AG08396 (cell line): ENCODE measurements at regions not wholly inside any gene's neighbourhood (a gene's known extent, or its start where the extent isn't known, plus 50 kb on each side); places are given as distances from the start of the nearest gene placed in this dataset.
"Not testable (repeated sequence)": the region's sequence is repeated elsewhere in the genome, so short reads cannot be mapped to it uniquely, and the experiment has no call there.

ENCODE experiments used
- DNase-seq: peaks from one replicate; pipeline ENCODE4 v3.0.0; 2012; ENCODE audit warnings: low spot score, mixed read lengths

DNA sequence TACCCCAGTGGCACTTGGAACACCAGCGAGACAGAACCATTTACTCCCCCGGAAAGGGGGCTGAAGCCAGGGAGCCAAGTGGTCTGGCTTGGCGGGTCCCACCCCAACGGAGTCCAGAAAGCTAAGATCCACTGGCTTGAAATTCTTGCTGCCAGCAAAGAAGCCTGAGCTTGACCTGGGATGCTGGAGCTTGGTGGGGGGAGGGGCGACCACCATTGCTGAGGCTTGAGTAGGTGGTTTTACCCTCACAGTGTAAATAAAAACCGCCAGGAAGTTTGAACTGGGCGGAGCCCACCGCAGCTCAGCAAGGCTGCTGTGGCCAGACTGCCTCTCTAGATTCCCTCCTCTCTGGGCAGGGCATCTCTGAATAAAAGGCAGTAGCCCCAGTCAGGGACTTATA lies 62.8 kb downstream of the RPS24 start:
- DNase-seq = not testable (repeated sequence)

DNA sequence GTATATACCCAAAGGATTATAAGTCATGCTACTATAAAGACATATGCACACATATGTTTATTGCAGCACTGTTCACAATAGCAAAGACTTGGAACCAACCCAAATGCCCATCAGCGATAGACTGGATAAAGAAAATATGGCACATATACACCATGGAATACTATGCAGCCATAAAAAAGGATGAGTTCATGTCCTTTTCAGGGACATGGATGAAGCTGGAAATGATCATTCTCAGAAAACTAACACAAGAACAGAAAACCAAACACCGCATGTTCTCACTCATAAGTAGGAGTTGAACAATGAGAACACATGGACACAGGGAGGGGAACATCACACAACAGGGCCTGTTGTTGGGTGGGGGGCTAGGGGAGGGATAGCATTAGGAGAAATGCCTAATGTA lies 68.9 kb downstream of the RPS24 start:
- not testable (repeated sequence) for DNase-seq

DNA sequence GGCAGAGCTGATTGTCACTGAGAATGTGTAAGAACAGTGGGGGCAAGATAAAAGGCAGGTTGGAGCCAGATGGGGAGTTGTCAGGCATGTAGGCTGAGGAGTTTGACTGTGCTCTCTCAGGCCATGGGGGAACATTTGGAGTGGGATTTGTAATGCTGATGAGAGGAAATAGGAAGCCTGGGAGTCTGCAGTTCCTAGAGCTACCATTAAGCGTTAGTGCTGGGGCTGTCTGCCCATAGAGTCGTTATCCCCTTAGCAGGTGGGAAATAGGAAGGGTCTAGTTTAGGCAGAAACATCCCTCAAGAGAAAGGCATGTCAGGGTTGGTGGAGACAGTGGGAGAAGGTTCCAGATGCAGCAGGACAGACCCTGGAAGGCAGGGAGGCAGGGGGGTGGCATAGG lies 75.5 kb downstream of the RPS24 start:
- DNase-seq = no peak

DNA sequence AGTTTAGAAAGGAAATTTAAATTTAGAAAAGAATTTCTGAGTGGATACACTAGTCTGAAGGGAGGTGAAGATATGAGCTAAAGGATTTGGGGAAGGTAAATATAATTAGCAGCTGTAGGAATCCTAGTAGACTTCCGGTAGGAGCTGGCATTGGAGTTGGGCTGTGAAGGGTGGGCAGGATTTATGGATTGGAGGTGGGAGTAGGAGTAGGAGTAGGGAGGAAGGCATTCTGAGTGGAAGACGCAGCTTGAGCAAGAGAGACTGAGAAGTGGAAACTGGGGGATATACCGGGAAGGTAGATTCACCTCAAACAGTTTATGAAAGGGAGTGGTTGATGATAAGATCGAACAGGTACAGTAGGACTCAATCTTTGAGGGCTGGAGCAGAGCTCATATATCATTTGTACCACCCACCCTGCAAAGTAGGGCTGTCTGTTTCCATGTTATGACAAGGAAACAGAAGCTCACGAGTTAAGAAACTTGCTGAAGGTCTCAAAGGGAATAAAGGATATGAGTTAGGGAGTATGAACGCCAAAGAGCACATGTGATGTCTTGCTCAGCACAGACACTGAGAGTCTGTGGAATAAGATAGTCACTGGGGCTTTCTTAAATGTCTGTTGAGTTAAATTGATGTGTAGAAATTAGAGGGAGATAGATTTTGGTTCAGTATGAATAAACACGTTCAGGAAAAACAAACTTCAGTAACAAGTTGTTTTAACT lies 81.6 kb downstream of the RPS24 start:
- no peak for DNase-seq

DNA sequence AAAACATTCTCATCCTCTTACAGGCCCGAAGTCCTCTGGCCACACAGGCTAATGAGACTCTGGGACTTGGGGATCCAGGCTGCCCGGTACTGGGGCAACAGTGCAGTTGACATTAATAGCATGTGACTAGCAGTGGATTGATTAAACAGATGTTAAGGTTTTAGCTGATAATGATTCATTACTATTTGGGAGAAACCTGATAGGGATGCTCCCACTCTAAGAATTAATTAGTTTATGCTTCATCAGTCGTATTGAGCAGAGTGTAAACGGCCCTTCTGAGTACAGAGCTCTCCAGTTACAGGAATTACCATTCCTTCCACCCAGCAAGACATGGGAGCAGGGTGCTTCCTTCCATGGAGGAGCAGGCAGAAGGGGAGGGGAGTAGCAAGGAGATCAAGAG lies 82.7 kb downstream of the RPS24 start:
- no peak for DNase-seq

DNA sequence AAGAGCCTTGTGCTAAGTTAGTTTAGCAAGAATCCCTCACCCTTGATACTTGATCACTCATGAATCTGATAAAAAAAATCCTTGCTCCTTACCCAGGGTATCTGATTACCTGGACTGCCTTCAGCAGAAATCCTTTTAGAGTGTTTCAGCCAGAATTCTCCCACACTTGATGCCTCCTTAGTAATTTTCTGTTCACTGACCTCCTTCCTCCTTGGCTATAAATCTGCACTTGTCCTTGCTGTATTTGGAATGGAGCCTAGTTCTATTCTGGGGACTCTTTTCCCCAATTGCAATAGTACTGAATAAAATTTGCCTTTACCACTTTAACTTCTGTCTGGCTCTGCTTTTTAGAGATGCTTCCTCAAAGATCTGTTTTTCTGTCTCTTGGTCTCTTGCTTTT lies 84.9 kb downstream of the RPS24 start:
- DNase-seq = no peak

DNA sequence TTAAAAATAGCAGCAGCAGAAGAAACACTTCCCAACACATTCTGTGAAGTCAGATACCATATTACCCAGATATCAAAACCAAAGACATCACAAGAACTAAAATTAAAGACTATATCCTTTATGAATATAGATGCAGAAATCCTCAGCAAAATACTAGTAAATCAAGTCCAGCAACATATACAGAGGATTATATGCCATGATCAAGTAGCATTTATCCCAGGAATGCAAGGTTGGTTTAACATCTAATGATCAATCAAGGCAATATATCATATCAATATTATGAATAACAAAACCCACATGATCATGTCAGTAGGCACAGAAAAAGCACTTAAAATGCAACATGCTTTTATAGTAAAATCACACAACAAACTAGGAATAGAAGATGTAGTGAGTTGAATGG lies 88.1 kb downstream of the RPS24 start:
- no peak for DNase-seq

DNA sequence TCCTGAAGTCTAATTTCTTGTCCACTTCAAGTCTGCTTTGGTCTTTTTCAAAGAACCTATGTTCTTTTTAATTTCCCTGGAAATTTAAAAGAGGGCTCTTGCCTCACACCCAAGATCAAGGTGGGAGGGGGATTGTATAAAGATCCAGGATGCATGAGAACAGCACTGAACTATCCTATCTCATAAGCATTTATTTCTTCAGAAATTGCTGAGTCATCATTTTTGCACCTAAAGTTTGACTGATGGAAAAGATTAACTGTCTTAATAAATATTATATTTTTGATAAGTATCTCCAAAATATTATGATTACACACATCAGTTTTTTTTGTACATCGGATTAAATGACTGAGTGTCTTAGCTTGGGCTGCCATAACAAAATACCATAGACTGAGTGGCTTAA lies 90.5 kb downstream of the RPS24 start:
- no peak for DNase-seq

DNA sequence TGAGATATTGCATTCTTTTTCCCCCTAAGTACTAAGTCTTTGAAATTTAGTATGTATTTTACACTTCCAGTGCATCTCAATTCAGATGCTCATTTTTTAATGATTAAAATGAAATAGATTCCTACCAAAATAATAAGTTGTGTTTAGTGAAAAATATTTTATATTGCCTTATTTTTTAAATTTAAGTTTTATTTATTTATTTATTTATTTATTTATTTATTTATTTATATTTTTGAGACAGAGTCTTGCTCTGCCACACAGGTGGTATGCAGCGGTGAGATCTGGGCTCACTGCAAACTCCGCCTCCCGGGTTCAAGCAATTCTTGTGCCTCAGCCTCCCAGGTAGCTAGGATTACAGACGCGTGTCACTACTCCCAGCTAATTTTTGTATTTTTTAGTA lies 95.5 kb downstream of the RPS24 start:
- DNase-seq = no peak

DNA sequence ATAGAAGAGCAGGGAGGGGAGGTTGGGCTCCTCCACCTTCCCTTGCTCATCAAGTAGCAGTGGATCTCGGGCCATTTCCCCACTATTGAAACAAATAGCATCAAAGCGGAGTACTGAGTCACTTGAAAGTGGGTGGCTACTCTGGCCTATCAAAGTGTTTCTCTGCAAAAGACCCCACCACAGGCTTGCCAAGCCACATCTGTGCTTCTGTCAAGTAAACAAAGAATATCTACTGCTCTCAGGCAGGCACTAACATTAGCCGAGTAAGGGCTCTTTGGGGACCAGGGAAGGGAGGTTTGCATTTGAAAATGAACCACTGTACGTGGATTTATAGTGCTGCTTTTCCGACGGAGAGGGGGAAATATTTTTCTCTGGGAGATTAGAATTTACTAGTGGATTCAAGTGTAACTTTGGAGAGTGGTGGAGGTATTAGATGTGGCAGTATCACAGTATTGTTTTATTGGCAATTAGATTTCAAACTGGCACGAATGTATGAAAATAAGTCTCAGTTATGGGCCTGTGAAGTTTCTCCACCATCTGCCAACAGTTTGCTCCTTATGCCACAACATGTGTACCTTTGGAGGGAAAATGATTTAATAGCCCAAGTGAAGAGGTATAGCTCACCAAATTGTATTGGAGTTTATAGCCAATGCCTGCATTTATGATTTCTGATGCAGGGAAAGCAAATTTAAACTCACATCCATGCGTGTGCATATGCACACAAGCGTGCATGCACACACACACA lies 97.5 kb downstream of the RPS24 start:
- no peak for DNase-seq

DNA sequence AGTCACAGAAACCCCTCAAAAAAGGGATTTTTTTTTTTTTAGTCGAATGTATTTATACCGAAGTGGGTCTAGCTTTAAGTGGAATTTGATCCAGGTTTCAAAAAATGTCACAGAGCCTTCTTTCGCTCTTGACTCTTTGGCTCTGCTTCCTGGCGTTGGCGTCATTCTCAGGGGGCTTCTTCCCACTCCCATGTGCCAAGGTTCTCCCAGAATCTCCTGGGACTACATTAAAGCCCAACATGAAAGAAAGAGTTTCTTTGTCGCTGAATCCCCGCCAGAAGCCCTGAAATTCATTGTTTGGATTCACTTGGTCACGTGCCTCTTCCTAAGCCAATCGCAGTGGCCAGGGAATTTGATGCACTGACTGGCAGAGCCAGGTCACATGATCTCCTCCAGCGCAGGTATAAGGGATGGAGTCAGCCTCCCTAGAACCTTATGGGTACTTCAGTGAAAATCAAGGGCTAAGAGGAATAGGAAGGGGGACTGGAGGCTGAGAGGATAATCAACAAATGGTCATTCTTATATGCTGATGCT lies 101.2 kb downstream of the RPS24 start:
- DNase-seq = no peak

DNA sequence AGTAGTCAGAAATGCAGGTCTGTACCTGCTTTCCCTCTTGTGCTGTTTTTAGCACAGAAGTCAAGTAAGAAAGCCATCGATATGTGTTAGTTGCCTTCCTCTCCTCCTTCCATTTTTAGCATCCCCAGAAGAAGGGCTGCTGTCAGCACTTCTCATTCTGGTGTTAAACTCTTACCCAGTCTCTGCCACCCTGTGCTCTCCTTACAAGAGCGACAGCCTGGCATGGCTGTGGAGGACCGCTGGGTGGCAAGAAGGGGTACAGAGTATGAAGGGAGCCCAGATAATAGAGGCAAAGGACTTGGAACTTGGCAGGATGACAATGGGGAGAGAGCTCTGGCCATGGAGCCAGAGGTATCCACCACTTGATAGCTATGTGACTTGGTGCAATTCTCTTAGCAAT lies 103.5 kb downstream of the RPS24 start:
- DNase-seq = no peak

DNA sequence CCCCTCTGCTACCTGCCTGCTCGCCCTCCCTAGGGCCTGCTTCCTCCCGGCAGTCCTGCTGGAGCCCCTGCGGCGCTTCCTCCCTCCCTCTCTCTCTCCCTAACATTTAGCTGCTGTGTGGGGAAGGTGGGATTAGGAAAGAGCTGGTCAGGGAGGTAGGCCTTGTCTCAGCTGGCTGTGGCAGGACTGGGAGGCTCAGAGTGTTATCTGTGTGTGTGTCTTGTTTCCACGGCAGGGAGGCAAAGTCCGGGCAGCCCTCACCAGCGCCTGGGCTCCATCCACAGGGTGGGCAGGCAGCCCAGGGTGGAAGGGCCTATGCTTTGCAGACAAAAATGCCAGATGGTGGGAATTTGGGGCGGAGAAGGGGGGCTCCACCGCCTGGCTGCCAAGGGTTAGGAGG lies 105.7 kb downstream of the RPS24 start:
- DNase-seq = no peak

DNA sequence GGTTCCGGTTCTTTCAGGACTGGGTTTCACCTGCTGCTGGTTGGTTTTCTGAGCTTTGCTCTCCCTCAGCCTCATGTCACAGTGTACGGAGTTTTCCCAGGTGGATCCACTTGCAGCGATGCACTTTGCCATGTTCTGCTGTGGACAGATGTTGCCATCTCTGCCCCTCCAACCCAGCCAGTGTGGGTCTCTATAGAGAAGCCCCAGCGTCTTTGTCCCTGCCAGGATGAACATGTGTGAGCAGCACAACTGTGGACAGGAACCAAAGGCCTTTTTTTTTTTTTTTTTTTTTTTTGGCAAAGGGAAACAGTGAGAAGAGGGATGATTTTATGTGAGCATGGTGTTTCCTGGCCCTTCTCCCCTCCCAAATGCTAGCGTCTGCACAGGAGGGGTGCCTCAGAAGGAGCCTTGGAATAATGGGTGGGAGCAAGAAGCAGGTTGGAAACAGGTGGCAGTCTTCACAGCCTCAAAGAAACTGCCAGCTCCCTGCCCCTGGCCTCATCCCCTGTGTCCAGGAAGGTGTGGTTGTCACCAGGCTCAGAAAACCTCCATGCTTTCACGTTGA lies 106.5 kb downstream of the RPS24 start:
- no peak for DNase-seq

DNA sequence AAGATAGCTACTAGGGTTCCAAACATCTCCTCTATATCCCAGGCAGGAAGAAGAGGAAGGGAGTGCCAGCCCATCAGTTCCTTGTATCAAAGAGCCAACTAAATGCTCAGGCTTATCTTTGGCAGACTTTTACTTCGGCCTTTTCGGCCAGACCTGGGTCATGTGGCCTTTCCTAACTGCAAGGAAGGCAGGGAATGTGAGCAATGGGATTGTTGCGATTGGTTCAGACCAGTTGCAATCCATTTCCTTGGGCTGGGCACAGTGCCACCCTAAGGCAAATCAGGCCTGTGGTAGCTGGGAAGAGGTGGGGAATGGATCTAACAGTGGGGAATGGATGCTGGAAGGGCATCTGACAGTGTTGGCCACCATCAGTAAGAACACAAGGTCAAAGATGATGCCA lies 109.9 kb downstream of the RPS24 start:
- no peak for DNase-seq

DNA sequence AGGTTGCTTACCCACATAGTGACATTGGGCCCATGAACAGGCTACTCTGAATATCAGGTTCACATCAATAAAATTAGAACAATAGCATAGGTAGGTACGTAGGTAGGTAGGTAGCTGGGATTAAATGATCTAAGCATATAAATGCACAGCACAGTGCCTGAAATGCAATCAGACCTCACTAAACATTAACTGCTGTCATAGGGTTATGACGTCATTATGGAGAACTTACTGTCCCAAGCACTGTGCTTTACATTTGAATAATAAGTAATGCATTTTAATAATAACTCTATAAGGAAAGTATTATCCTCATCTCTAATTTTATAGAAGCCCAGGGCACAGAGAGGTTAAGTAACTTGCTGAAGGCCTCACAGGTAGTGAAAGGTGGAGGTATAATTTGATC lies 112.5 kb downstream of the RPS24 start:
- no peak for DNase-seq

DNA sequence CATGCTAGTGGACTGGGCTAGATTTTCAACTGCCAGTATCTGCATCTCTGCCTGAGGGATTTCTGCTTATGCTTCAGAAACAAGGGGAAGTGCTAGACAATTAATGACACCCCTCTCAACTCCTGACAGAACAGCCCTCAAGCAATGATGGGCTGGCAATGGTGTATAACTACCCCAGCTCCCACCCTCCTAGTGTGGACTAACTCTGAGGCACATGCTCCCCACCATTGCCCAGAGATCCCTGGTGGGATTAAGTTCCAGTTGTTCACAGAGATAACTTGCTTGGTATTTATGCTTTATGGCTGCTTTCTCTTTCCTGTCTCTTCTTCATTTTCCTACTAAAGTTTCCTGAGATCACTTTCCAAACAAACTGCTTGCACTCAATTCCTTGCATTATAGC lies 113.5 kb downstream of the RPS24 start:
- DNase-seq = no peak

DNA sequence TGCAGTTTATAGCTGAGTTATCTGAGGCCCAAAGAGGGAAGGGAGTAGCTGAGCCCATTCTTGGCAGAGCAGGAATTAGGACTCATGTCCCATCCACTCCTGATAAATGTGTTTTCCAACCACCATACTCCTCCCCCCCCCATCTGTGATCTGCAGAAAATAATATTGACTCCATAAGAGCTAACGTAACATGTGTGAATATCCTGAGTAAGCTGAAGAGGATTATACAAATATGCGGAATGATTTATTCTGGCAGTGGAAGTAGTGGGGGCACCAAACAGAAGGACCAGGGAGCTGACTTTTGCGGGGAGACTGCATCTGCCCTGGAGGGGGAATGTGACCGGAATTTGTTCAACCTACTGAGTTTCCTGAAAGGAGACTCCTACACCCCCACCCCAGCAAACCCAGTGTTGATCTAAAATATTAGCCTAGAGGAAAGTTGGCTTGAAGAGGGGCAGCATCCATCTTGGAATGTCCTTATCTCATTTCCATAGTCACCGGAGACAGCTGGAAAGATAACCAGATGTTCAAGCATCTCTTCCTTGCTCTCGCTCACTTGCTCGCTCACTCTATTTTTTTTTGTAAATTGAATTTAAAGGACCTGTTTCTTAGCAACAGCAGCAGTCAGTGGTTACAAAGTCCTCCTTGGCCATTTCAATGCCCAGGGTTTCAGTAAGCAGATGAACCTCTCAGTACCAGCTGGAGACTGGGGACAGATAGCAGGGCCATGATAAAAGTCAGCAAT lies 114.7 kb downstream of the RPS24 start:
- no peak for DNase-seq

DNA sequence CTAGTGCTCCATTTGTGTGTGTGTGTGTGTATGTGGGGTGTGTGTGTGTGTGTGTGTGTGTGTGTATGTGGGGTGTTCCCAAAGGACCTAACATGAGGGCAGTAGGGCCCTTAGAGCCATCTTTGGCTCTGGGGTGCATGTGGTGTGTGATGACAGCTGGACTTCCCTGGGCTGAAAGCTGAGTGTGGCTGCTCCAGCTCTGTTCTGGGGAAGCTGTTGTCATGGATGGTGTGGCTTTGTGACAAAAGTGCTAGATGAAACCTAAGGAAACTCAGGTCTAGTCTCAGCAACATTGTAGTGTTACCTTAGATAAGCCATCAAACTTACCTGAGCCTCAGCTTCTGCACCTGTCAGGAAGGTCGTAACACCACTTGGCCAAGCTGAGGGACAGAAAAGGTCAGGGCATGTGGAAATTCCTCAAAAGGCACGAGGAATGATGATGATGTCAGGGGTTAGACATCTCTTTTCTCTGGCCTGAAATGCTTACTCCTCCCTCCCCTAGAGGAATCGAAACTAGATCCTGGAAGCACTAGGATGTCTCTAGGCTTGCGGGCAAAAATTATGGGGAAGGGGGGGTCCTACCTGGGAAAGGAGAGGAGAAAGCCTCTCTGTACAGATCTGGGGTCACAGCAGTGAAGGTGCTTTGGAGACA lies 115.4 kb downstream of the RPS24 start:
- peak; percentile 72 for DNase-seq

DNA sequence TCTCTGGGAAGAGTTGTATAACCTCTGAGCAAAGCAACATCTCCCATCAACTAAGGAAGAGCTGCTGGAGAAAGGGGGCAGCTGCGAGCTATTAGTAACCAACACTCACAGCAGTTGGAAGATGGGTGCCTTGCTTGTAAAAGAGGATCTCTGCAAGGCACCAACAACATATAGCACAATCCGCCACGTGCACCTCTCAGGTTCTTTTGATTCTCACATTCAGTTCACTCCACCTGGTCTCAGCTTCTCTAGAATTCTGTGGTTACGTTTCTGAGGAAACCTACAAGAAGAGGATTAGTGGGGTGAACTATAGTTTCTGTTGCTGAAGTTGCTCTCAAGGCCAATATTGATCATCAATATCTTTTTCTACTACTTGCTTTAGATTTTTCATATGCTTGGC lies 117.1 kb downstream of the RPS24 start:
- DNase-seq = no peak

DNA sequence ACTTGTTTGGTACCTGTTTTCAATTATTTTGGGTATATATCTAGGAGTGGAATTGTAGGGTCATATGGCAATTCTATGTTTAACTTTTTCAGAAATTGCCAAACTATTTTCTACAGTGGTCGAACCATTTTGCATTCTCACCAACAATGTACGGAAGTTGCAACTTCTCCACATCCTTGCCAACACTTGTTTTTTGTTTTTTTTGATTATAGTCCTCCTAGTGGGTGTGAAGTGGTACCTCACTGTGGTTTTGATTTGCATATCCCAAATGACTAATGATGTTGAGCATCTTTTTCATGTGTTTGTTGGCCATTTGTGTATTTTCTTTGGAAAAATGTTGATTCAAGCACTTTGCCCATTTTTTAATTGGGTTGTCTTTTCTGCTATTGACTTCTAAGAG lies 122.1 kb downstream of the RPS24 start:
- no peak for DNase-seq

DNA sequence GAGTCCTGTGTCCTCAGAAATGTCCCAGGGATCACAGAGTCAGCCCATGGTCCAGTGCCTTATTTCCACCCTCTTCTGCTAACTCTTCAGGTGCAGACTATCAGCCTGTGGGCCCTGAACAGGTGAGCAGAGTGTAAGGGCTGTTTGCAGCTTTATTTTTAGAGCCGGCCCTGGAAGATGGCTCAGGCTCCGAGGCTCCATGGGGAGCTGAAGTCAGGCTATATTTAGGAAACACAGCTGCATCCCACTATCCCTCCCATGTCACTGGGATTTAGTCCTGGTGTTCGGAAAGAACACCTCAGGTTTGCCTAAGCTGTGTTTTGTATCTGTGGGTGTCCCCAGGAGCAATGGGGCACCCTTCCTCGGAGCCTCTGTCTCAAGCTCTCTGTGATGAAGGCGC lies 126.9 kb downstream of the RPS24 start:
- no peak for DNase-seq
